GM23338 (cell line): ENCODE measurements at regions not wholly inside any gene's neighbourhood (a gene's known extent, or its start where the extent isn't known, plus 50 kb on each side); places are given as distances from the start of the nearest gene placed in this dataset.
A peak's percentile ranks its signal among the peaks of the same experiment; 100 is the strongest.

Source experiments
- ATAC-seq: fragments of 200-7000 bp; cut with Tn5 transposase; 3 replicates; pipeline ENCODE4 v1.9.1; 2020
- DNase-seq: peaks from one replicate; pipeline ENCODE4 v3.0.0-alpha.2; 2015; ENCODE audit warnings: low spot score
- H2AFZ ChIP-seq: fragments of 200-600 bp; sonication (generic); 2 replicates; pipeline ENCODE4 v1.8.0; 2016; ENCODE audit warnings: antibody characterized with exemption, mild to moderate bottlenecking, moderate library complexity
- H3F3A ChIP-seq: fragments of 200-600 bp; sonication (generic); replicated peaks from 2 replicates; pipeline ENCODE4 v1.8.0; 2017; ENCODE audit warnings: antibody characterized with exemption, mixed run types, low read depth
- H3K27ac ChIP-seq: fragments of 200-600 bp; sonication (generic); 2 replicates; pipeline ENCODE4 v1.6.1; 2016; ENCODE audit warnings: low read depth
- H3K27me3 ChIP-seq: fragments of 200-600 bp; sonication (generic); 2 replicates; pipeline ENCODE4 v1.8.0; 2016; ENCODE audit warnings: mild to moderate bottlenecking, mixed run types, moderate library complexity; ENCODE audit not compliant: insufficient read depth
- H3K36me3 ChIP-seq: fragments of 200-600 bp; sonication (generic); 2 replicates; pipeline ENCODE4 v1.8.0; 2016; ENCODE audit warnings: mild to moderate bottlenecking; ENCODE audit not compliant: insufficient read depth
- H3K4me1 ChIP-seq: fragments of 200-600 bp; sonication (generic); 2 replicates; pipeline ENCODE4 v1.8.0; 2016; ENCODE audit warnings: mild to moderate bottlenecking, moderate library complexity; ENCODE audit not compliant: insufficient read depth
- H3K4me2 ChIP-seq: fragments of 200-600 bp; sonication (generic); 2 replicates; pipeline ENCODE4 v1.7.1; 2017; ENCODE audit warnings: mixed run types
- H3K4me3 ChIP-seq: fragments of 200-600 bp; sonication (generic); 2 replicates; pipeline ENCODE4 v1.6.1; 2016; ENCODE audit warnings: mixed run types
- H3K79me2 ChIP-seq: fragments of 200-600 bp; sonication (generic); replicated peaks from 2 replicates; pipeline ENCODE4 v1.8.0; 2017; ENCODE audit warnings: mild to moderate bottlenecking; ENCODE audit not compliant: insufficient read depth
- H3K9me2 ChIP-seq: fragments of 200-600 bp; sonication (generic); 2 replicates; pipeline ENCODE4 v1.8.0; 2017; ENCODE audit not compliant: insufficient read depth
- H4K20me1 ChIP-seq: fragments of 200-600 bp; sonication (generic); replicated peaks from 2 replicates; pipeline ENCODE4 v1.8.0; 2017; ENCODE audit warnings: mild to moderate bottlenecking; ENCODE audit not compliant: insufficient read depth
- H3K27ac Mint-ChIP-seq: 2 replicates; pipeline ENCODE4 v1.8.0; 2020; ENCODE audit warnings: inconsistent platforms, mild to moderate bottlenecking, moderate library complexity, mixed read lengths
- H3K27me3 Mint-ChIP-seq: 3 replicates; pipeline ENCODE4 v1.8.0; 2022; ENCODE audit warnings: low read depth, mild to moderate bottlenecking, moderate library complexity, mixed read lengths, inconsistent platforms; ENCODE audit not compliant: insufficient read depth, poor library complexity
- H3K36me3 Mint-ChIP-seq: 3 replicates; pipeline ENCODE4 v1.8.0; 2021; ENCODE audit warnings: low read depth, mild to moderate bottlenecking, inconsistent platforms, moderate library complexity, mixed read lengths
- H3K4me1 Mint-ChIP-seq: 3 replicates; pipeline ENCODE4 v1.8.0; 2020; ENCODE audit warnings: mild to moderate bottlenecking, inconsistent platforms, mixed read lengths
- H3K4me3 Mint-ChIP-seq: 3 replicates; pipeline ENCODE4 v1.8.0; 2021; ENCODE audit warnings: moderate library complexity, mild to moderate bottlenecking, inconsistent platforms, mixed read lengths
- H3K9me3 Mint-ChIP-seq: 3 replicates; pipeline ENCODE4 v1.8.0; 2020; ENCODE audit warnings: moderate library complexity, mild to moderate bottlenecking, inconsistent platforms, mixed read lengths
- CREB1 ChIP-seq: fragments of 250-450 bp; sonication (Bioruptor Pico); IDR thresholded peaks from 2 replicates; pipeline ENCODE4 v1.5.0; 2020; ENCODE audit warnings: low read depth, mild to moderate bottlenecking, moderate library complexity
- CTCF ChIP-seq, 2 experiments: fragments of 200-600 bp in 1 of 2; sonication (generic) in 1 of 2; conservative IDR thresholded peaks; 2 replicates each; pipeline versions ENCODE4 v1.5.1 to v1.6.1; 2016 to 2017; ENCODE audit warnings: antibody characterized with exemption in 2 of 2, low read depth in 2 of 2, mild to moderate bottlenecking in 2 of 2, moderate library complexity in 1 of 2
- ETS1 ChIP-seq: IDR thresholded peaks from 2 replicates; pipeline ENCODE4 v1.6.1; 2016; ENCODE audit warnings: antibody characterized with exemption
- EZH2 ChIP-seq: fragments of 200-600 bp; sonication (generic); IDR thresholded peaks from one replicate; pipeline ENCODE4 v1.8.0; 2017; ENCODE audit warnings: antibody characterized with exemption, mild to moderate bottlenecking, low read depth; ENCODE audit not compliant: unreplicated experiment
- JUNB ChIP-seq: IDR thresholded peaks from one replicate; pipeline ENCODE4 v1.6.1; 2016; ENCODE audit warnings: antibody characterized with exemption; ENCODE audit not compliant: unreplicated experiment
- NANOG ChIP-seq: IDR thresholded peaks from 2 replicates; pipeline ENCODE4 v1.6.1; 2016; ENCODE audit warnings: antibody characterized with exemption, borderline replicate concordance
- POLR2AphosphoS5 ChIP-seq: IDR thresholded peaks from 2 replicates; pipeline ENCODE4 v1.6.1; 2016; ENCODE audit warnings: antibody characterized with exemption, low read depth
- REST ChIP-seq: IDR thresholded peaks from one replicate; pipeline ENCODE4 v1.6.1; 2018; ENCODE audit warnings: antibody characterized with exemption; ENCODE audit not compliant: unreplicated experiment
- STAT1 ChIP-seq: IDR thresholded peaks from one replicate; pipeline ENCODE4 v1.6.1; 2016; ENCODE audit warnings: antibody characterized with exemption; ENCODE audit not compliant: unreplicated experiment
- ZNF114 ChIP-seq: fragments of 250-450 bp; sonication (Bioruptor Pico); IDR thresholded peaks from 2 replicates; pipeline ENCODE4 v1.5.0; 2020; ENCODE audit warnings: mild to moderate bottlenecking, moderate library complexity
- ZNF331 ChIP-seq: fragments of 250-450 bp; sonication (Bioruptor Pico); IDR thresholded peaks from 2 replicates; pipeline ENCODE4 v1.5.0; 2020; ENCODE audit warnings: low read depth, mild to moderate bottlenecking, moderate library complexity

GRCh38 chr18:53800171-53800570 is 424.3 kb downstream of the MBD2 start:
- no peaks in the 10 kb centered on the region for H3K36me3 Mint-ChIP-seq
- H3K27me3 Mint-ChIP-seq: no peaks in the 10 kb centered on the region
- Histone ChIP-seq H3F3A (no peaks in the 10 kb centered on the region), H3K36me3 (no peaks in the 10 kb centered on the region), H2AFZ (no peak overlapping the region), H3K4me1 (no peaks in the 10 kb centered on the region), H3K4me2 (no peak overlapping the region), H4K20me1 (no peaks in the 10 kb centered on the region), H3K27ac (no peak overlapping the region), H3K9me2 (no peaks in the 10 kb centered on the region), H3K79me2 (no peaks in the 10 kb centered on the region), H3K27me3 (no peaks in the 10 kb centered on the region), H3K4me3 (no peak overlapping the region)
- peaks cover 12% of the 10 kb centered on the region; the same call in 2 of the 3 replicates for H3K9me3 Mint-ChIP-seq
- no peak for TF ChIP-seq REST
- no peak for TF ChIP-seq ZNF114 (CRISPR knock-in tag)
- TF ChIP-seq ETS1: no peak
- no peak for TF ChIP-seq ZNF331 (CRISPR knock-in tag)
- no peak for TF ChIP-seq POLR2AphosphoS5
- no peak for TF ChIP-seq JUNB
- H3K4me3 Mint-ChIP-seq: no peak overlapping the region
- DNase-seq (no peak), ATAC-seq (no peak)
- no peak overlapping the region for H3K27ac Mint-ChIP-seq
- no peaks in the 10 kb centered on the region for H3K4me1 Mint-ChIP-seq

- no peaks in the 10 kb centered on the region for H4K20me1 ChIP-seq
- TF ChIP-seq ETS1 (no peak), EZH2 (no peak), POLR2AphosphoS5 (no peak), ZNF331 (CRISPR knock-in tag) (no peak), CTCF (conservative IDR thresholded peaks at IDR 0.05; ENCODE audit: low read depth in 2 of 2) (no peak), CREB1 (no peak), JUNB (no peak), STAT1 (no peak), NANOG (no peak), REST (no peak)
- no peaks in the 10 kb centered on the region for H3K27me3 Mint-ChIP-seq
- no peaks in the 10 kb centered on the region for H3K79me2 ChIP-seq
- no peak overlapping the region for H3K27ac Mint-ChIP-seq
- H3K36me3 ChIP-seq: no peaks in the 10 kb centered on the region
- peak overlapping the region; percentile 28; the same call in 1 of the 2 replicates for H2AFZ ChIP-seq
- no peak overlapping the region for H3K27ac ChIP-seq
- no peaks in the 10 kb centered on the region for H3F3A ChIP-seq
- no peak overlapping the region for H3K4me2 ChIP-seq
- DNase-seq (no peak), ATAC-seq (no peak)
- peaks cover 6% of the 10 kb centered on the region; the same call in 2 of the 3 replicates for H3K9me3 Mint-ChIP-seq
- no peaks in the 10 kb centered on the region for H3K4me1 Mint-ChIP-seq
- no peaks in the 10 kb centered on the region for H3K27me3 ChIP-seq
- H3K4me3 ChIP-seq: no peak overlapping the region
- no peaks in the 10 kb centered on the region for H3K4me1 ChIP-seq
- no peaks in the 10 kb centered on the region for H3K36me3 Mint-ChIP-seq
- no peak overlapping the region for H3K4me3 Mint-ChIP-seq
- H3K9me2 ChIP-seq: no peaks in the 10 kb centered on the region
Measured at GRCh38 chr18:53799134-53799533, 425.3 kb downstream of the MBD2 start.
